PC-9 (cell line): ENCODE measurements at regions not wholly inside any gene's neighbourhood (a gene's known extent, or its start where the extent isn't known, plus 50 kb on each side); places are given as distances from the start of the nearest gene placed in this dataset.

Source experiments
- BruUV-seq: library from RNA; stranded (reverse); fragments of 400-500 nt; replicated peaks from 2 replicates; lab custom pipeline; 2021; lab: Mats Ljungman, UMichigan
- CTCF ChIA-PET: fragments of 300-600 bp; sonication (Branson Sonifier 250); formaldehyde crosslinking; loops from one replicate; lab custom pipeline; 2022; ENCODE audit warnings: antibody characterized with exemption; lab: Charles Lee
- POLR2A ChIA-PET: fragments of 300-600 bp; sonication (Branson Sonifier 250); formaldehyde crosslinking; loops from one replicate; lab custom pipeline; 2022; ENCODE audit warnings: antibody characterized with exemption; ENCODE audit not compliant: unreplicated experiment; lab: Charles Lee
- DNase-seq, 2 experiments: peaks; one replicate each; pipeline versions ENCODE4 v3.0.0 to v3.0.0-alpha.2; 2015 to 2022; ENCODE audit warnings: mixed read lengths in 1 of 2
- H2AFZ ChIP-seq: fragments of 200-600 bp; sonication (generic); 2 replicates; pipeline ENCODE4 v1.8.1; 2017; ENCODE audit warnings: antibody characterized with exemption
- H3F3A ChIP-seq: fragments of 200-600 bp; sonication (generic); 2 replicates; pipeline ENCODE4 v1.8.1; 2017; ENCODE audit warnings: antibody characterized with exemption, mild to moderate bottlenecking, low read depth; ENCODE audit not compliant: insufficient read depth
- H3K27ac ChIP-seq: fragments of 200-600 bp; sonication (generic); 2 replicates; pipeline ENCODE4 v1.6.1; 2016; ENCODE audit warnings: mixed run types
- H3K27me3 ChIP-seq: fragments of 200-600 bp; sonication (generic); 2 replicates; pipeline ENCODE4 v1.6.1; 2016; ENCODE audit warnings: low read depth, mixed run types; ENCODE audit not compliant: insufficient read depth
- H3K36me3 ChIP-seq: fragments of 200-600 bp; sonication (generic); 2 replicates; pipeline ENCODE4 v1.6.1; 2016; ENCODE audit warnings: low read depth, mixed run types
- H3K4me1 ChIP-seq: fragments of 200-600 bp; sonication (generic); replicated peaks from 2 replicates; pipeline ENCODE4 v1.6.1; 2016; ENCODE audit warnings: mixed run types; ENCODE audit not compliant: insufficient read depth
- H3K4me2 ChIP-seq: fragments of 200-600 bp; sonication (generic); 2 replicates; pipeline ENCODE4 v1.6.1; 2017; ENCODE audit warnings: mixed run types
- H3K4me3 ChIP-seq: fragments of 200-600 bp; sonication (generic); 2 replicates; pipeline ENCODE4 v1.6.1; 2016; ENCODE audit warnings: mixed run types
- H3K79me2 ChIP-seq: fragments of 200-600 bp; sonication (generic); 2 replicates; pipeline ENCODE4 v1.6.1; 2017; ENCODE audit warnings: low read depth, mixed run types
- H3K9me2 ChIP-seq: fragments of 200-600 bp; sonication (generic); 2 replicates; pipeline ENCODE4 v1.8.1; 2017; ENCODE audit warnings: mild to moderate bottlenecking; ENCODE audit not compliant: insufficient read depth
- H3K9me3 ChIP-seq: fragments of 200-600 bp; sonication (generic); 2 replicates; pipeline ENCODE4 v1.8.1; 2016; ENCODE audit warnings: low read depth; ENCODE audit not compliant: insufficient read depth
- H4K20me1 ChIP-seq: fragments of 200-600 bp; sonication (generic); 2 replicates; pipeline ENCODE4 v1.8.1; 2017; ENCODE audit not compliant: insufficient read depth
- EZH2 ChIP-seq: fragments of 200-600 bp; sonication (generic); IDR thresholded peaks from 2 replicates; pipeline ENCODE4 v1.8.0; 2017; ENCODE audit warnings: antibody characterized with exemption, low read depth
- intact Hi-C: fragments of 100-400 bp; cut with micrococcal nuclease; formaldehyde crosslinking; loops from one replicate; pipeline ENCODE4 v1.10.0; 2022; ENCODE audit not compliant: unreplicated experiment
- TF ChIP-seq, protein P1 (sequence below): fragments of 200-600 bp; sonication (generic); conservative IDR thresholded peaks from 2 replicates; pipeline ENCODE4 v1.6.1; 2017; ENCODE audit warnings: mixed run types, antibody characterized with exemption, mild to moderate bottlenecking, moderate library complexity

DNA sequence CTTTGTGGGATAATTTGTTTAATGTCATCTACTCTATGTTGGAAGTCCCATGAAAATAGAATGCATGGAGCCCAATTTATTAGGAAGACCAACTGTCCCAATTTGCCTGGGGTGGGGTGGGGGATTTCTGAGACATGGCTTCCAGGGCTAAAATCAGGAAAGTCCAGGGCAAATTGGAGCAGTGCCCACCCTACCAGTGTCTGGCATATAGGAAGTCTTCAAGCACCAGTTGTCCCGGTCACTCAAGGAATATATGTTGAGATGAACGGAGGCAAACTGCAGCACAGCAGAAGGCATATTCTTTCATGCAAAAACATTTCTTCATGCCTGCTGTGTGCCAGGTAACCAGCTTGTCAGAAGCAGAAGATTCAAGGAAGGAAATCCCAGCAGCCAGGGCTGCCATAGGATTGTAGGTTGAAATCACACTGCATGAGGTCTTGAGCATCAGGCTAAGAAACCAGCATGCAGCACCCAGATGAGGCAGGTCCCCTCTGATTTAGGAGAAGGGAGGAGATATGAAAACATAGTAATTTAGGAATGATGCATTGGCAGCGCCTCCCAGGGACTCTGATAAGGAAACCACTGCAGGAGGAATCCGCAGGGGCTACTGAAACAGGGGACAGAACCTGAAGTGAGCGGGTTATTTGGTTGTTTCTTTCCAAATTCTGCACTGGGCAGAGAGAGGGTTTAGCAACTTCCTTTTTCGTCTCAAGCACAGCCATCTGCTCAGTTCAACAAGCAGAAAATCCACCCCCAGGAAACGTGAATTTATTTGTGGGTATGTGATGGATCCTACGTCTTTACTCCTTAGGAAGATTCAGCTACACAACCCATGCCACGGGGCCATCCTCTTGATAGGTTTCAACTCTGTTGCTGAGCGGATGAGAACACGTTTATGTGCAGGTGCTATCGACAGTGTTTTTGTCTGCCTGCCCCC, 112.6 kb upstream of the CPEB4 start:
- Histone ChIP-seq H3K27ac (no peak overlapping the region), H3K9me2 (no peaks in the 10 kb centered on the region; the same call in 1 of the 2 replicates), H3K27me3 (no peaks in the 10 kb centered on the region), H3K36me3 (no peaks in the 10 kb centered on the region), H3K4me1 (peaks cover 17% of the 10 kb centered on the region), H3K9me3 (no peaks in the 10 kb centered on the region), H2AFZ (no peak overlapping the region), H3F3A (no peaks in the 10 kb centered on the region; the same call in 1 of the 2 replicates), H3K79me2 (no peaks in the 10 kb centered on the region), H3K4me3 (no peak overlapping the region), H4K20me1 (no peaks in the 10 kb centered on the region), H3K4me2 (no peak overlapping the region)
- DNase-seq, result no peak
- BruUV-seq, result no TSS peak
- intact Hi-C loops, result no loop called here
- TF ChIP-seq, protein P1, sequence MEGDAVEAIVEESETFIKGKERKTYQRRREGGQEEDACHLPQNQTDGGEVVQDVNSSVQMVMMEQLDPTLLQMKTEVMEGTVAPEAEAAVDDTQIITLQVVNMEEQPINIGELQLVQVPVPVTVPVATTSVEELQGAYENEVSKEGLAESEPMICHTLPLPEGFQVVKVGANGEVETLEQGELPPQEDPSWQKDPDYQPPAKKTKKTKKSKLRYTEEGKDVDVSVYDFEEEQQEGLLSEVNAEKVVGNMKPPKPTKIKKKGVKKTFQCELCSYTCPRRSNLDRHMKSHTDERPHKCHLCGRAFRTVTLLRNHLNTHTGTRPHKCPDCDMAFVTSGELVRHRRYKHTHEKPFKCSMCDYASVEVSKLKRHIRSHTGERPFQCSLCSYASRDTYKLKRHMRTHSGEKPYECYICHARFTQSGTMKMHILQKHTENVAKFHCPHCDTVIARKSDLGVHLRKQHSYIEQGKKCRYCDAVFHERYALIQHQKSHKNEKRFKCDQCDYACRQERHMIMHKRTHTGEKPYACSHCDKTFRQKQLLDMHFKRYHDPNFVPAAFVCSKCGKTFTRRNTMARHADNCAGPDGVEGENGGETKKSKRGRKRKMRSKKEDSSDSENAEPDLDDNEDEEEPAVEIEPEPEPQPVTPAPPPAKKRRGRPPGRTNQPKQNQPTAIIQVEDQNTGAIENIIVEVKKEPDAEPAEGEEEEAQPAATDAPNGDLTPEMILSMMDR, result no peak
- TF ChIP-seq EZH2, result no peak
- ChIA-PET CTCF (no interaction called here), POLR2A (no interaction called here)

DNA sequence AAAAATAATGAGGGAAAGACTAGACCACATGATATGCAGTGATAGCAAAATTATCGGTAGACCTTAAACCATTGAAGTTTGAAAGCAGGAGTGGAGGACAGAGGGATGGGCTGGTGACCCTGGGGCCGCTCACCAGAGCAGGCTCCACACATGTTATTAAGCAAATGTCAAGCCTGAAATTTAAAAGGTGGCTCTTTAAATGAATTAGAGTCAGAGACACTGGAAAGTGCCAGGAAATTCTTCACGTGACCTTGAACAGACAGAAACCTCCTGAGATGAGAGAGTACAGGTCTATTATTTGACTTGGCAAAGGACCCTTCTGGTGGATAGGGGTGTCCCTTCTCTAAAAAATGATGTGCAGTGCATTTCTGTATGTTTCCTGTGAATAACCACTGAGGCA, 111.0 kb upstream of the CPEB4 start:
- H3K4me2 ChIP-seq, result no peak overlapping the region
- H3K27ac ChIP-seq, result no peak overlapping the region
- no peaks in the 10 kb centered on the region for H3K27me3 ChIP-seq
- H3K9me3 ChIP-seq, result no peaks in the 10 kb centered on the region
- no TSS peak for BruUV-seq
- intact Hi-C loops, result no loop called here
- H3K9me2 ChIP-seq, result no peaks in the 10 kb centered on the region; the same call in 1 of the 2 replicates
- no peak for DNase-seq
- H3K4me3 ChIP-seq, result no peak overlapping the region
- no peaks in the 10 kb centered on the region for H4K20me1 ChIP-seq
- H2AFZ ChIP-seq, result no peak overlapping the region
- no peak for TF ChIP-seq EZH2
- TF ChIP-seq, protein P1, result no peak
- peaks cover 33% of the 10 kb centered on the region for H3K4me1 ChIP-seq
- H3K36me3 ChIP-seq, result no peaks in the 10 kb centered on the region
- no peaks in the 10 kb centered on the region for H3K79me2 ChIP-seq
- ChIA-PET CTCF (no interaction called here), POLR2A (no interaction called here)
- H3F3A ChIP-seq, result peaks cover 9% of the 10 kb centered on the region; the same call in 1 of the 2 replicates

DNA sequence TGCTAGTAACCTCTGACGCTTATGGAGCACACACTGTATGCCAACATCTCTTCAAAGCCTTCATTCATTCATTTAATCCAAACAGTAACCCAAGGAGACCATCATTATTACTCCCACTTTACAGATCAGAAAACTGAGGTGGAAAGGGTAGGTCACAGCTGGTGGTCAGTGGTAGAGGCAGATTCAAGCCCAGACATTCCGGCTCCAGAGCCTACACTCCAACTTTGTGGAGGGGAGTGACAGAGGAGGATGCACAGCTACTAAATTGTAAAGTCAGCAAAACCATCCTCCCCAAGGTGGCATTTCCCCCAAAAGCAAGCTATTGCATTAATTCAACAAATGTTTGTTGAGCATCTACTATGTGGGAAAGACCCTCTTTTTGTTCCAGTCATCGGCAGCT, 110.5 kb upstream of the CPEB4 start:
- Histone ChIP-seq H3K4me3 (no peak overlapping the region), H3K9me3 (no peaks in the 10 kb centered on the region), H3K27me3 (no peaks in the 10 kb centered on the region), H3K27ac (no peak overlapping the region), H3K9me2 (no peaks in the 10 kb centered on the region; the same call in 1 of the 2 replicates), H3K4me2 (no peak overlapping the region), H3K4me1 (peaks cover 38% of the 10 kb centered on the region), H2AFZ (no peak overlapping the region), H3K79me2 (no peaks in the 10 kb centered on the region), H3K36me3 (no peaks in the 10 kb centered on the region), H3F3A (peaks cover 14% of the 10 kb centered on the region; the same call in 1 of the 2 replicates), H4K20me1 (no peaks in the 10 kb centered on the region)
- intact Hi-C loops, result no loop called here
- BruUV-seq, result no TSS peak
- DNase-seq, result no peak
- ChIA-PET CTCF (no interaction called here), POLR2A (interaction anchor here (0.6 to 0.7 kb wide), 2 partner anchors 50 to 186 kb away, joined by 3 to 5 read pairs; no protein-coding TSS in a partner anchor)
- TF ChIP-seq, protein P1, result no peak
- TF ChIP-seq EZH2, result no peak
